Activated T-cell treated with anti-CD3 and anti-CD28 coated beads, Interleukin-2, amount 50 U/mL, for 24 hours (primary cell): ENCODE measurements at regions not wholly inside any gene's neighbourhood (a gene's known extent, or its start where the extent isn't known, plus 50 kb on each side); places are given as distances from the start of the nearest gene placed in this dataset.

Experiments
- DNase-seq: peaks from one replicate; pipeline ENCODE4 v3.0.0-alpha.2; 2020
- H3K27ac Mint-ChIP-seq: 2 replicates; pipeline ENCODE4 v1.8.0; 2020; ENCODE audit warnings: mild to moderate bottlenecking, mixed read lengths
- H3K27me3 Mint-ChIP-seq: 2 replicates; pipeline ENCODE4 v1.8.0; 2020; ENCODE audit warnings: mixed read lengths
- H3K36me3 Mint-ChIP-seq: 2 replicates; pipeline ENCODE4 v1.8.0; 2020; ENCODE audit warnings: low read depth, mixed read lengths
- H3K4me1 Mint-ChIP-seq: 2 replicates; pipeline ENCODE4 v1.8.0; 2020; ENCODE audit warnings: low read depth, mixed read lengths
- H3K4me3 Mint-ChIP-seq: 2 replicates; pipeline ENCODE4 v1.8.0; 2020; ENCODE audit warnings: mild to moderate bottlenecking, moderate library complexity, mixed read lengths
- H3K9me3 Mint-ChIP-seq: 2 replicates; pipeline ENCODE4 v1.8.0; 2020; ENCODE audit warnings: mixed read lengths

DNA sequence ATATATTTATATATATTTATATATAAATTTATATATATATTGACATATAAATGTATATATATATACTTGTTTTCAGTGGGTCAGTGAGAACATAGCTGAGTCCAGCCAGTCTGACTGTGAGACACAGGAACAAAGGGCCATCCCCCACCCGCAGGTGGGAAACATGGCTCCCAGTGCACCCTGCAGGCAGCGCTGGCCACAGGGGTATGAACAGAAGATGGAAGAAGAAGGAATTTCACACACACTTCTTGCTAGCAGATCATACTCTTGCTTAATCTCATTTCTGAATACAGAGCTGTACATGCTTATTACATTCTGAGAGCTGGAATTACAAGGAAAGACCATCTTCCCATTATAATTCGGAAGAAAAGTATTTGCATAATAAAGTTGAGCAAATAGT lies 595.4 kb downstream of the IRX1 start:
- no peaks in the 10 kb centered on the region for H3K27me3 Mint-ChIP-seq
- no peaks in the 10 kb centered on the region for H3K36me3 Mint-ChIP-seq
- H3K27ac Mint-ChIP-seq, result no peak overlapping the region
- H3K4me3 Mint-ChIP-seq, result no peak overlapping the region
- H3K4me1 Mint-ChIP-seq, result no peaks in the 10 kb centered on the region
- no peak for DNase-seq
- peaks cover 8% of the 10 kb centered on the region for H3K9me3 Mint-ChIP-seq

DNA sequence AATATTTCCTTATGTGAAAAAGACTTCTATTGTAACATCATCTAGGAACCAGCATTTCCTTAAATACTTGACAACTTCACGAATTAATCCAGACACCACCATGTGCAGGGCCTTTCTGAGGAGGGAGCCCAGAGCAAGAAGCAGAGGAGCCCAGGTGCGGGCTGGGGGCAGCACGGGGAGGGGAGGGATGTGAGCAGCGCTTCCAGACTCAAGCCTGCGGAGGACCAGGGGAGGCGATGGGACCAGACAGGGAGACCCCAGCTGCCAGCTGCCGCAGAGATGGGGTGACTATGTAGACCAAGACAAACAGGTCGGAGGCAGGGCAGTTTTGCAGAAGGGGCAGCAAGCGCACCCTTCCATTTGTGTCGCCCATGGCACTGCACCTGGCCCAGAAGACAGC lies 596.1 kb downstream of the IRX1 start:
- no peaks in the 10 kb centered on the region for H3K36me3 Mint-ChIP-seq
- no peak for DNase-seq
- no peaks in the 10 kb centered on the region for H3K4me1 Mint-ChIP-seq
- H3K9me3 Mint-ChIP-seq, result peaks cover 8% of the 10 kb centered on the region
- no peak overlapping the region for H3K27ac Mint-ChIP-seq
- H3K27me3 Mint-ChIP-seq, result no peaks in the 10 kb centered on the region
- no peak overlapping the region for H3K4me3 Mint-ChIP-seq

DNA sequence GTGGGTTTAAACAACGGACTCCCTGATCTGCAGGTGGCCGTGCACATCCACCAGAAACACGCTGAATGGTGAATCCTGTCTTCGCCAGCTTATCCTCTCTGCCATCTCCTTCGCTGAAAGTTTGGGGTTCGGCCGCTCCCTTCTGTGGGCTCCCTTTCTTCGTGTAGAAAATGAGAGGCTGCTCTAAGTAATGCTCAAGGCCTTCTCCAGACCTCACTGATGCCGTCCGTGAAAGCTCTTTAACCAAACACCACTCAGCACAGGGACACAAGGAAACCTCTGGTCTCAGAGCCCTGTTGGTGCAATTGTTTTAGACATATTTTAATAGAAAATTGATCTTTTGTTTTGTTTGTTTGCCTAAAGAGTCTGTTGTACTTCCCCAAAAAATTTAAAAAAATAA lies 596.5 kb downstream of the IRX1 start:
- Mint-ChIP-seq H3K4me1 (no peaks in the 10 kb centered on the region), H3K27me3 (no peaks in the 10 kb centered on the region), H3K27ac (no peak overlapping the region), H3K36me3 (no peaks in the 10 kb centered on the region), H3K4me3 (no peak overlapping the region), H3K9me3 (peaks cover 8% of the 10 kb centered on the region)
- DNase-seq, result no peak

DNA sequence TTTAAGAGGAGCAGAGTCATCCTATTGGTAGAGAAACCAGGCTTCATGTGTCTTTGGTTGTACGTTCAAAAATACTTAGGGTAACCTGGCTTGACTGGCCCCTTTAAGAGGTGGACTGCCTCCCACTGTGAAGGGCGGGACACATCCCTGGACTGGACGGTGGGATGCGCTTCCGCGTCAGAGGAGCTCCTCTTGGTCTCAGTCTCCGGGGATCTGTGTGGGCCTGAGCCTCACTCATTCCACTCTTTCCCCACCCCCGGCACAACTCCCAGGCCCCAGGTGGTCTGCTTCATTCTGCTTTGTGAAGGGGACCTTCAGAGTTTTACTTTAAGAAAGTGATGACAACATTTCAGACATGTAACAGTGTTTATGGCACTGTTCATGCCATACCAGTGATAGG lies 601.1 kb downstream of the IRX1 start:
- Mint-ChIP-seq H3K27ac (no peak overlapping the region), H3K4me1 (no peaks in the 10 kb centered on the region), H3K27me3 (no peaks in the 10 kb centered on the region), H3K9me3 (no peaks in the 10 kb centered on the region), H3K4me3 (no peak overlapping the region), H3K36me3 (no peaks in the 10 kb centered on the region)
- DNase-seq, result no peak

DNA sequence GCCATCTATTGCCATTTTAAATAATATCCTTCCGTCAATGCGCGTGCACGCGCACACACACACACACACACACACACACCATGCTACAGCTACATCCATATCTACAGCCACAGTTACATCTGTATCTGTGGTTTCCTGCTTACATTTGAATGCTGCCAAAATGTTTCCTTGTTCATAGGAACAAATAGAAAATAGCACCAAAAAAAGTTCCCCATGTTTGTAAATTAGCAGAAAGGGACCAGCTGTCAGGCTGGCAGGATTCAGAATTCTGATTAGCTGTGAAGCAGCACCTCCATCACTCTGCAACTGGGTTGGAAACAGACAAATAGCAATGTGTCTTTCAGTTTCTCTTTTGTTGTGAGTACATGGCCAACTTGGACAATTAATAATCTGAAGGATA lies 601.5 kb downstream of the IRX1 start:
- Mint-ChIP-seq H3K4me1 (no peaks in the 10 kb centered on the region), H3K27ac (no peak overlapping the region), H3K9me3 (no peaks in the 10 kb centered on the region)

DNA sequence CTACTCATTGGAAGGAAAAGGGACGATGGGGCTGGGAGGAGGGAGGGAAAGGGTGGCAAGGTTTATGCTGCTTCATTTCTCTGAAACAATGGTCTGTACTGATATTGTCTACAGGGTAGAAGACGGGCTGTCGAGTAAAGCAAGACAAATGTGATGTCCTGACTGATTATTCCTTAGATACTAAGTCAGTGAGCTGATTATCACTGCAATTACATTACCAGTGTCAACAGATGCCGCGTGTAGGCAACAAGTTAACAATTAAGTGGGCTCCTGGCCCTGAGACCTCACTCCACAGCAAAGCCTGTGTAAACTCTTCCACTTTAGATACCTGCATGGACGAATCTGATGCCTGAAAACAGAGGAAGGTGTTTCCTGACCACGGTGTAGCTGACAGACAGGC lies 602.8 kb downstream of the IRX1 start:
- no peak overlapping the region for H3K4me3 Mint-ChIP-seq
- H3K27ac Mint-ChIP-seq, result no peak overlapping the region

More for the DNA sequence above, 601.5 kb downstream of the IRX1 start:
- H3K27me3 Mint-ChIP-seq, result no peaks in the 10 kb centered on the region
- no peak for DNase-seq
- H3K4me3 Mint-ChIP-seq, result no peak overlapping the region
- no peaks in the 10 kb centered on the region for H3K36me3 Mint-ChIP-seq

DNA sequence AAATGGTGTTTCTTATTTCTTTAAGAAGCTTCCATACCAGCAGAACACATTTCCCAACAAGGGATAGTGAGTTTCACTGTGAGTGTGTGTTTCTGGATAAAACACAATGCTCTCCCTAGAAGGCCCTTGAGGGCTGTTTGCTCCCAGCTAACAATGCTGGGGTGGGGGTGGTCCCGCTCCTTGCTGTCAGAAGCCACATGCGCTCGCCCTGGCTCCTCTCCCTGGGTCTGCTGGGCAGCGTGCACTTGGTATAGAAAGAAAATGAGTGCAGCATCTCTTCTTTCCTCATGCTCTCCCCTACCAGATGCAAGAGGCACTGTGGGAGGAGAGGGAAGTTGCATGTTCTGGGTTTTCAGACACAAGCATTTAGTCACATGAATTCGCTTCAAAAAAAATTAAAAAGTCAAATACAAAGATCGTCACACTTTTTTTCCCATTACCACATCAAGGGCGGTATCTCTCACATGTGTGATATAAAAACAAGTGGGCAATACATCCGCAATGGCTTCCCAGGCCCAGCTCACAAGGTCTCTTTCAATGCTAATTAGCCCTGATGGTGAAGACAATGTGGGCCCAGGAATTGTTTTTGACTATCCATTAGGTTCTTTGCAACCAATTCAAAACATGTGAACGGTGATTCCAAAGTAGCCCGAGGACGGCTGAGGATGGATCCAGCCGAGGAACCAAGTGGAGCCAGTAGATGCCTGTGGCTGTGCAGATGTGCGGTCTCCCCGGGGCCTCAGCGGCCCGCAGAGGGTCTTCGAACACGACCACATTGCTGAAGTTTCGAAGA lies 603.6 kb downstream of the IRX1 start:
- no peaks in the 10 kb centered on the region for H3K36me3 Mint-ChIP-seq
- no peak overlapping the region for H3K27ac Mint-ChIP-seq

More for the DNA sequence above, 602.8 kb downstream of the IRX1 start:
- H3K9me3 Mint-ChIP-seq, result peaks cover 2% of the 10 kb centered on the region
- H3K27me3 Mint-ChIP-seq, result no peaks in the 10 kb centered on the region
- H3K36me3 Mint-ChIP-seq, result no peaks in the 10 kb centered on the region
- no peaks in the 10 kb centered on the region for H3K4me1 Mint-ChIP-seq
- no peak for DNase-seq

DNA sequence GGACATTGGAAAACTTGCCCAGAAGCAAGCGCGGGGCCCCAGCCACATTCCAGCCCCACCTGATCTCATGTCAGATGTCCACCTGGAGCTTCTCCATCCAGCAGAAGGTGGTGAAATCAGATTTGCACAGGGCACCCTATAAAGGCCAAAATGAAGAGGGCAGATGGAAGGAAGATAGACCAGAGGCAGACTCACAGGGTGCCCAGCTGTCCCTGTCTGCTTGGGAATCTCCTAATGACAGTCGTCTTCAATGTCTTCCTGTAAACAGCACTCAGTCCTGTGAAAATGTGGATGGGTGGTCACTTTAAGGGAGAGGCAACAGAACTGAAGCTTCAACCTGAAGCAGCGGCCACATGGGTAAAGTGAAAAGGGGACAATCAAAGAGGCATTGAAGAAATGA lies 607.5 kb downstream of the IRX1 start:
- Mint-ChIP-seq H3K4me1 (no peaks in the 10 kb centered on the region), H3K27ac (no peak overlapping the region), H3K36me3 (no peaks in the 10 kb centered on the region), H3K4me3 (no peak overlapping the region), H3K9me3 (peaks cover 2% of the 10 kb centered on the region), H3K27me3 (no peaks in the 10 kb centered on the region)
- DNase-seq, result no peak

More for the DNA sequence above, 603.6 kb downstream of the IRX1 start:
- Mint-ChIP-seq H3K4me3 (no peak overlapping the region), H3K4me1 (no peaks in the 10 kb centered on the region), H3K27me3 (no peaks in the 10 kb centered on the region), H3K9me3 (peaks cover 2% of the 10 kb centered on the region)
- DNase-seq, result no peak

DNA sequence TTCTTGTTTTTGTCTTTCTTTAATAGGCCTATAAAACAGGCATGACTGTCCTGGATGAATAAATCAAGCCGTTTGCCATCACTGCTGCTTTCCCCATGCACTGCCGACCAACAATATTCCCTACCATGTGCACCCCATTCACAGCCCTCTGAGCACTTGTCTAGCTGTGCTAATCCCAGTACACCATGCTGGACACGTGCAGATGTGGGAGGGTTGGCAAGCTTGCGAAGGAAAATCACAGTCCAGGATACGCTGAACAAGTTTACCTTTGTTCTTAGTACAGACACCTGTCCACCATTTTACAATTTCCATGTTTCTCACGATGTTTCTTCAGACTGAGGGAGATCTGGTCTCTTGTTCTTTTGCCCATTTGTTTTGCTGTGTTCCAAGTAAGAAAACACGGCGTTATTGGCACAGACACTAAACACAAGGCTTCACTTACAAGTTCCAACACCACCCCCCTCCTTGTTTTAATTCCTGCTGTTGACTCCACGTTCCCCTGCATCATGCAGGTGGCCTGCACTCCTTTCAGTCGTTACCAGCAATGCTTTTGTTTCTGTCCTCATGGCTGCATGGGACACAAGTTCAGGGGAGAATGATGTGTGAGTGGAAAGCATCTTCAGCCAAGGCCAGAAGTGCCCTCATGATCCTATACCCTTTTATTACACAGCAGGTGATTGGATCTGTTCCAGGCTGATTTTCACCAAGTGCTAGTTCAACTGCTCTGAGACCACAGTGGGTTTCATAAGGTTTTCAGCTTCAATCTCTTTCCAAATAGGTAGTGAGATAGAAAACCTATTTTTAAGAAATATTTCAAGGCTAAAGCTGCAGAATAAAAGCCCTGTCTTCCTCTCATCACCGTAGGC lies 608.9 kb downstream of the IRX1 start:
- Mint-ChIP-seq H3K9me3 (peaks cover 6% of the 10 kb centered on the region), H3K27ac (no peak overlapping the region), H3K4me3 (no peak overlapping the region)

DNA sequence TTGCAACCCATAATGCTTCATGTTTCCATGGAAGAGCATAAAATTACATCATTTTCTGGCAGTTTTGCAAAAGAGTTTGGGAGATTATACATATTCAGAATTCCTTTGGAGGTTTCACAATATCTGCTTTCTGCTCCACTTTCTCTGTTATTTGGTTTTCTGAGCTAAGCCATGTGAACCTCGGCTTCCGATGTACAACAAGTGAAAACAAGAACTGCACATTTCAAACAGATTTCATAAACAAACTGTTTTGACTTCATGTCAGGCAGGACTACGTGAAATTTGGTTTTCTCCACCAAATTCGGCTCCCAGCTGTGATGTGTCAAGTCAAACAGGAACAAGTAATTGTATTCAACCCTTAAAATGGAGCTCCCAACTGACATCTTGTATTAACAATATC lies 609.8 kb downstream of the IRX1 start:
- no peaks in the 10 kb centered on the region for H3K27me3 Mint-ChIP-seq
- H3K9me3 Mint-ChIP-seq, result peaks cover 11% of the 10 kb centered on the region
- no peak for DNase-seq
- H3K4me1 Mint-ChIP-seq, result no peaks in the 10 kb centered on the region
- H3K36me3 Mint-ChIP-seq, result no peaks in the 10 kb centered on the region
- no peak overlapping the region for H3K4me3 Mint-ChIP-seq
- H3K27ac Mint-ChIP-seq, result no peak overlapping the region

More for the DNA sequence above, 608.9 kb downstream of the IRX1 start:
- Mint-ChIP-seq H3K36me3 (no peaks in the 10 kb centered on the region), H3K4me1 (no peaks in the 10 kb centered on the region), H3K27me3 (no peaks in the 10 kb centered on the region)
- no peak for DNase-seq

DNA sequence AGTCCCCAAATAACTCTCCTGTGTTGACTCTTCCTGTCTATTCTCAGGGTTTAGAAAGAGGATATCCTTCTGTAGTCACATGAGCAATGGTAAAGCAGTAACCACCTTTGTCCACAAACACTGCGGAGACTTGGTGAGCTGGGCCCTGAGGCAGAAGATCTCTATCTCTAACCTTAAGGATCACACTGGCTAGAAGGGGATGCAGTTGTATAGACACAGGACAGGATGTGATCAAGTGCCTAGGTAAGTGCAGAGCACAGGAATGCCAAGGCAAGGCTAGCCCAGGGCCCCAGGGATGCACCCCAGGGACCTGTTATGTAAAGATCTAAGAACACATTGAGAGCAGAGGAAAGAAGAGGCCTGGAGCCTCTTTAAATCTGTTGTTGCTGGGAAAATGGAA lies 610.5 kb downstream of the IRX1 start:
- Mint-ChIP-seq H3K9me3 (peaks cover 11% of the 10 kb centered on the region), H3K4me1 (no peaks in the 10 kb centered on the region), H3K4me3 (no peak overlapping the region), H3K27me3 (no peaks in the 10 kb centered on the region), H3K27ac (no peak overlapping the region), H3K36me3 (no peaks in the 10 kb centered on the region)
- DNase-seq, result no peak

DNA sequence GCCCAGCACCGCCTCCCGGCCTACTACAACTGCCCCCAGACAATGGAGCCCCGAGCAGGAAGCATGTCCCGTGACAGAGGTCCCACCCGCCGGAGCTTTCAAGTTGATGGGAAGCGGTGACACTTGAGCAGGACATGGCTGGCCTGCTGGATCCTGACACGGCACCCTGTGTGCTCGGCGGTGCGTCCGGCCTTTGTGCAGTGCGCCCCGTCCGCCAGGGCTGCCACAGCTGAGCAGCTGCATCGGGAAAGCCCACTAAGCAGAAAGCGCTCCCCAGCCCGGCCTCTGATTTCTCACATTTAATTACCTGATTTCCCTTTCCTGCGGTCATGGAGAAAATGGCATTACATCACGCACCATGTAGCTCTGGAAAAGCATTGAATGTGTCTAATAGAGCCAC lies 611.9 kb downstream of the IRX1 start:
- no peaks in the 10 kb centered on the region for H3K36me3 Mint-ChIP-seq
- H3K4me1 Mint-ChIP-seq, result no peaks in the 10 kb centered on the region
- DNase-seq, result no peak
- H3K9me3 Mint-ChIP-seq, result peaks cover 11% of the 10 kb centered on the region
- no peak overlapping the region for H3K4me3 Mint-ChIP-seq
- H3K27ac Mint-ChIP-seq, result no peak overlapping the region
- H3K27me3 Mint-ChIP-seq, result no peaks in the 10 kb centered on the region

DNA sequence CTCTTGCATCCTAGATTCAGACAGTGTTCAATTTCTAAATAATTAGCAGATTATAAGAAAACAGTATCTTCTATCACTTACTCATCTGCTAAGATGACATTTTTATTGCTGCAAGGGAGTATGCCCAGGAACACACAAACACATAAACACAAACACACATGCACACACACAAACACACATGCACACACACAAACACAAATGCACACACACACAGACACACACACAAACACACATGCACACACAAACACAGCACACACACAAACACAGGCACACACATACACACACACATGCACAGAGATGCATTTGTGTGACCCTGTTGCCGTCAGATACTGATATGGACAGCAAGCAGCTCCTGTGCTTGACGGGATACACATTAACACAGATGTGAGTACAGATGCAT lies 612.9 kb downstream of the IRX1 start:
- no peaks in the 10 kb centered on the region for H3K27me3 Mint-ChIP-seq
- no peak overlapping the region for H3K4me3 Mint-ChIP-seq
- H3K4me1 Mint-ChIP-seq, result no peaks in the 10 kb centered on the region
- peaks cover 9% of the 10 kb centered on the region for H3K9me3 Mint-ChIP-seq
- no peak for DNase-seq
- H3K36me3 Mint-ChIP-seq, result no peaks in the 10 kb centered on the region
- H3K27ac Mint-ChIP-seq, result no peak overlapping the region

DNA sequence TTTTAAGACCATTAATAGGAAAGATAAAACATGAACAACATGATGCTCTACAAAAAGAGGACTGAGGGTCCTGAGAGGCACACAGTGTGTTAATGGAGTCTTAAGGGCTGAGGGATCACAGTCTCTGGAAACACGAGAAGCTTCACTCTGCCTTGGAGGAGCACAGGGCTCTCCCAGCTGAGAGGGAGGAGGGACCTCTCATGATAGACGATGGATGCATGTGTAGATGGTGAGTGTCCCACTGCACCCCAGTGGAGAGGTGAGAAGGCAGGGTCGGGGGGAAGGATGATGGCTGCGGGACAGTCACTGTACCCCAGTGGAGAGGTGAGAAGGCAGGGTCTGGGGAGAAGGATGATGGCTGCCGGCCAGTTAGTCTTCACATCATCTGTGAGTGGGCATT lies 613.4 kb downstream of the IRX1 start:
- DNase-seq, result no peak
- no peaks in the 10 kb centered on the region for H3K36me3 Mint-ChIP-seq
- H3K4me3 Mint-ChIP-seq, result no peak overlapping the region
- peaks cover 9% of the 10 kb centered on the region for H3K9me3 Mint-ChIP-seq
- H3K27me3 Mint-ChIP-seq, result no peaks in the 10 kb centered on the region
- no peaks in the 10 kb centered on the region for H3K4me1 Mint-ChIP-seq
- no peak overlapping the region for H3K27ac Mint-ChIP-seq

DNA sequence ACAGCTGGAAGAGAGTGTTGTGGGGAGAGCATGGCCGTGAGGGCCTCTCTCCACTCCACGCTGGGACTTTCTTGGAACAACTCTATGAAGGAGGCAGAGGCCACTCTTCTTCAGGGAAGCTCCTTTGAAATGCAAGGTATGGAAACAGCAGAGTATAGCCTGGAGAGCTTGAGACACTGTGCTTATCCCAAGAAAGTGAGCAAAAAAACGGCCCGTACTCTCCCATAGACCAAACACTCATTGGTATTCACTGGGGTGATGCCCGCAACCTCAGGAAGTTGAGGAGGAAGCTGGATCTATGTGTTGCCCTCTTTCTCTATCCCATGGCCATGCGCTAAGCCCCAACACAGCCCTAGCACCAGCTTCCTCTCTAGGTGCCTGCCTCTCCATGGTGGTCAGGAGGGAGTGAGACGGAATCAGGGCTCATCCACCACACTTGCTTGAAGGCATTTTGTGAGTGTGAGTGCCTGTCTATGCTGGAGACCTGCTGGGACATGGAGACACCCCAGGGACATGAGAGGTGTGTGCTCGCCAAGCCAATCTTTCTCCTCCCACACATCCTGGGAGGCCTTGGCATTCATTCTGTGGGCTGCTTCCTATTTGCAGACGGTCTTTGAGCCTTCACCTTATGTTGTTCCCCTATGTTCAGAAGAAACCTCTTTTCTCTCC lies 616.6 kb downstream of the IRX1 start:
- no peaks in the 10 kb centered on the region for H3K27me3 Mint-ChIP-seq
- H3K4me3 Mint-ChIP-seq, result no peak overlapping the region
- H3K9me3 Mint-ChIP-seq, result peaks cover 11% of the 10 kb centered on the region
- no peaks in the 10 kb centered on the region for H3K36me3 Mint-ChIP-seq
- no peak for DNase-seq
- no peak overlapping the region for H3K27ac Mint-ChIP-seq
- H3K4me1 Mint-ChIP-seq, result no peaks in the 10 kb centered on the region
